ENCODE measurements at regions not wholly inside any gene's neighbourhood (a gene's known extent, or its start where the extent isn't known, plus 50 kb on each side); places are given as distances from the start of the nearest gene placed in this dataset.
A peak's percentile ranks its signal among the peaks of the same experiment; 100 is the strongest.
"Not testable (repeated sequence)": the region's sequence is repeated elsewhere in the genome, so short reads cannot be mapped to it uniquely, and the experiment has no call there.

GRCh38 chrX:44061968-44062614 is 88.9 kb upstream of the NDP start:
- Mint-ChIP-seq H3K9me3 (peaks cover 0 to 8% (median 0%) of the 10 kb centered on the region in 11 donors), H3K27ac (no peak overlapping the region), H3K27me3 (no peaks in the 10 kb centered on the region), H3K4me1 (no peaks in the 10 kb centered on the region), H3K4me3 (no peak overlapping the region), H3K36me3 (no peaks in the 10 kb centered on the region)
- H3K36me3 ChIP-seq (ENCODE audit: control insufficient read depth in 2 of 3, insufficient read depth in 3 of 3, low read length in 3 of 3) = no peaks in the 10 kb centered on the region
- no peaks in the 10 kb centered on the region for H3K9me3 ChIP-seq (ENCODE audit: control insufficient read depth in 2 of 3, low read length in 3 of 3)
- ATAC-seq = no peak
- no peak overlapping the region for H3K27ac ChIP-seq (ENCODE audit: low read depth, low read length)
- CTCF ChIA-PET = no interaction called here
- DNase-seq = no peak
- intact Hi-C loops (cut with micrococcal nuclease) = no loop called here
- H3K4me3 ChIP-seq (ENCODE audit: low read length) = no peak overlapping the region
- POLR2A ChIA-PET = no interaction called here
- no peaks in the 10 kb centered on the region for H3K4me1 ChIP-seq (ENCODE audit: control insufficient read depth in 2 of 2, insufficient read depth in 2 of 2, low read length in 2 of 2)
- no peaks in the 10 kb centered on the region for H3K27me3 ChIP-seq (ENCODE audit: control insufficient read depth in 2 of 2, insufficient read depth in 2 of 2, low read length in 2 of 2)

- intact Hi-C loops (cut with micrococcal nuclease) = no loop called here
- Histone ChIP-seq H3K4me3 (ENCODE audit: low read length) (no peak overlapping the region), H3K27ac (ENCODE audit: low read depth, low read length) (no peak overlapping the region), H3K9me3 (ENCODE audit: control insufficient read depth in 2 of 3, low read length in 3 of 3) (no peaks in the 10 kb centered on the region), H3K4me1 (ENCODE audit: control insufficient read depth in 2 of 2, insufficient read depth in 2 of 2, low read length in 2 of 2) (no peaks in the 10 kb centered on the region), H3K27me3 (ENCODE audit: control insufficient read depth in 2 of 2, insufficient read depth in 2 of 2, low read length in 2 of 2) (no peaks in the 10 kb centered on the region), H3K36me3 (ENCODE audit: control insufficient read depth in 2 of 3, insufficient read depth in 3 of 3, low read length in 3 of 3) (no peaks in the 10 kb centered on the region)
- no peak overlapping the region for H3K4me3 Mint-ChIP-seq
- peaks cover 0 to 6% (median 0%) of the 10 kb centered on the region in 11 donors for H3K9me3 Mint-ChIP-seq
- POLR2A ChIA-PET = no interaction called here
- H3K27ac Mint-ChIP-seq = no peak overlapping the region
- CTCF ChIA-PET = no interaction called here
- peaks cover 0 to 12% (median 4%) of the 10 kb centered on the region in 7 donors for H3K4me1 Mint-ChIP-seq
- no peaks in the 10 kb centered on the region for H3K27me3 Mint-ChIP-seq
- no peak for DNase-seq
- no peaks in the 10 kb centered on the region for H3K36me3 Mint-ChIP-seq
- ATAC-seq = no peak
These were observed 87.0 kb upstream of the NDP start for GRCh38 chrX:44060221-44060620.

- Histone ChIP-seq H3K27ac (ENCODE audit: low read depth, low read length) (no peak overlapping the region), H3K9me3 (ENCODE audit: control insufficient read depth in 2 of 3, low read length in 3 of 3) (no peaks in the 10 kb centered on the region), H3K4me1 (ENCODE audit: control insufficient read depth in 2 of 2, insufficient read depth in 2 of 2, low read length in 2 of 2) (no peaks in the 10 kb centered on the region), H3K36me3 (ENCODE audit: control insufficient read depth in 2 of 3, insufficient read depth in 3 of 3, low read length in 3 of 3) (no peaks in the 10 kb centered on the region), H3K27me3 (ENCODE audit: control insufficient read depth in 2 of 2, insufficient read depth in 2 of 2, low read length in 2 of 2) (no peaks in the 10 kb centered on the region), H3K4me3 (ENCODE audit: low read length) (no peak overlapping the region)
- DNase-seq (no peak), ATAC-seq (no peak)
- H3K4me1 Mint-ChIP-seq = peaks cover 0 to 18% (median 4%) of the 10 kb centered on the region in 7 donors
- H3K27ac Mint-ChIP-seq = no peak overlapping the region
- CTCF ChIA-PET = no interaction called here
- POLR2A ChIA-PET = interaction anchor here (0.5 kb wide), 1 partner anchor 88 kb away, joined by 3 read pairs; no protein-coding TSS in a partner anchor
- no peak overlapping the region for H3K4me3 Mint-ChIP-seq
- intact Hi-C loops (cut with micrococcal nuclease) = no loop called here
- no peaks in the 10 kb centered on the region for H3K27me3 Mint-ChIP-seq
- H3K9me3 Mint-ChIP-seq = peaks cover 0 to 6% (median 0%) of the 10 kb centered on the region in 11 donors
- no peaks in the 10 kb centered on the region for H3K36me3 Mint-ChIP-seq
These were observed 85.1 kb upstream of the NDP start for GRCh38 chrX:44058339-44058738.

GRCh38 chrX:44055638-44056037 is 82.4 kb upstream of the NDP start:
- Mint-ChIP-seq H3K4me3 (peak overlapping the region in 5 of 10 donors; percentile 24 to 51 (median 34)), H3K9me3 (peaks cover 0 to 6% (median 0%) of the 10 kb centered on the region in 11 donors), H3K27me3 (no peaks in the 10 kb centered on the region), H3K27ac (peak overlapping the region in 1 of 9 donors; percentile 33), H3K36me3 (no peaks in the 10 kb centered on the region), H3K4me1 (peaks cover 0 to 18% (median 4%) of the 10 kb centered on the region in 7 donors)
- no peak for DNase-seq
- ATAC-seq = no peak
- Histone ChIP-seq H3K4me3 (ENCODE audit: low read length) (no peak overlapping the region), H3K9me3 (ENCODE audit: control insufficient read depth in 2 of 3, low read length in 3 of 3) (no peaks in the 10 kb centered on the region), H3K27ac (ENCODE audit: low read depth, low read length) (no peak overlapping the region), H3K4me1 (ENCODE audit: control insufficient read depth in 2 of 2, insufficient read depth in 2 of 2, low read length in 2 of 2) (no peaks in the 10 kb centered on the region), H3K27me3 (ENCODE audit: control insufficient read depth in 2 of 2, insufficient read depth in 2 of 2, low read length in 2 of 2) (no peaks in the 10 kb centered on the region), H3K36me3 (ENCODE audit: control insufficient read depth in 2 of 3, insufficient read depth in 3 of 3, low read length in 3 of 3) (no peaks in the 10 kb centered on the region)
- intact Hi-C loops (cut with micrococcal nuclease) = no loop called here
- ChIA-PET CTCF (no interaction called here), POLR2A (interaction anchor here (1.3 kb wide), 1 partner anchor 23 kb away, joined by 4 read pairs; no protein-coding TSS in a partner anchor)

- no peaks in the 10 kb centered on the region for H3K4me1 ChIP-seq (ENCODE audit: control insufficient read depth in 2 of 2, insufficient read depth in 2 of 2, low read length in 2 of 2)
- no peaks in the 10 kb centered on the region for H3K27me3 ChIP-seq (ENCODE audit: control insufficient read depth in 2 of 2, insufficient read depth in 2 of 2, low read length in 2 of 2)
- Mint-ChIP-seq H3K27ac (no peak overlapping the region), H3K36me3 (no peaks in the 10 kb centered on the region), H3K4me3 (peak overlapping the region in 3 of 10 donors; percentile 21 to 34 (median 24)), H3K9me3 (peaks cover 0 to 6% (median 0%) of the 10 kb centered on the region in 11 donors), H3K27me3 (no peaks in the 10 kb centered on the region), H3K4me1 (peaks cover 0 to 18% (median 4%) of the 10 kb centered on the region in 7 donors)
- CTCF ChIA-PET = no interaction called here
- ATAC-seq = no peak
- H3K9me3 ChIP-seq (ENCODE audit: control insufficient read depth in 2 of 3, low read length in 3 of 3) = no peaks in the 10 kb centered on the region
- no peak overlapping the region for H3K27ac ChIP-seq (ENCODE audit: low read depth, low read length)
- H3K4me3 ChIP-seq (ENCODE audit: low read length) = no peak overlapping the region
- intact Hi-C loops (cut with micrococcal nuclease) = no loop called here
- POLR2A ChIA-PET = interaction anchor here (1.3 kb wide), 1 partner anchor 23 kb away, joined by 4 read pairs; no protein-coding TSS in a partner anchor
- H3K36me3 ChIP-seq (ENCODE audit: control insufficient read depth in 2 of 3, insufficient read depth in 3 of 3, low read length in 3 of 3) = no peaks in the 10 kb centered on the region
- DNase-seq = no peak
These were observed 81.8 kb upstream of the NDP start for GRCh38 chrX:44054863-44055601.

- H3K4me3 ChIP-seq (ENCODE audit: low read length); DNase-seq; H3K4me1 Mint-ChIP-seq; H3K27me3 Mint-ChIP-seq; H3K4me1 ChIP-seq (ENCODE audit: control insufficient read depth in 2 of 2, insufficient read depth in 2 of 2, low read length in 2 of 2); ATAC-seq; H3K27ac ChIP-seq (ENCODE audit: low read depth, low read length); H3K27me3 ChIP-seq (ENCODE audit: control insufficient read depth in 2 of 2, insufficient read depth in 2 of 2, low read length in 2 of 2); H3K27ac Mint-ChIP-seq; intact Hi-C loops (cut with micrococcal nuclease); H3K4me3 Mint-ChIP-seq; POLR2A ChIA-PET; H3K9me3 Mint-ChIP-seq; H3K9me3 ChIP-seq (ENCODE audit: control insufficient read depth in 2 of 3, low read length in 3 of 3); H3K36me3 Mint-ChIP-seq; H3K36me3 ChIP-seq (ENCODE audit: control insufficient read depth in 2 of 3, insufficient read depth in 3 of 3, low read length in 3 of 3); CTCF ChIA-PET: not testable (repeated sequence)
These were observed 71.9 kb upstream of the NDP start for GRCh38 chrX:44045106-44045505.

- DNase-seq = no peak
- Mint-ChIP-seq H3K36me3 (no peaks in the 10 kb centered on the region), H3K27me3 (no peaks in the 10 kb centered on the region), H3K4me1 (no peaks in the 10 kb centered on the region), H3K27ac (no peak overlapping the region), H3K4me3 (no peak overlapping the region), H3K9me3 (no peaks in the 10 kb centered on the region)
- ChIA-PET CTCF (interaction anchor here (0.5 kb wide), 1 partner anchor 1029 kb away, joined by 3 read pairs; no protein-coding TSS in a partner anchor), POLR2A (no interaction called here)
- H3K27me3 ChIP-seq (ENCODE audit: control insufficient read depth in 2 of 2, insufficient read depth in 2 of 2, low read length in 2 of 2) = no peaks in the 10 kb centered on the region
- ATAC-seq = no peak
- intact Hi-C loops (cut with micrococcal nuclease) = no loop called here
- H3K4me3 ChIP-seq (ENCODE audit: low read length) = no peak overlapping the region
- no peaks in the 10 kb centered on the region for H3K36me3 ChIP-seq (ENCODE audit: control insufficient read depth in 2 of 3, insufficient read depth in 3 of 3, low read length in 3 of 3)
- no peaks in the 10 kb centered on the region for H3K4me1 ChIP-seq (ENCODE audit: control insufficient read depth in 2 of 2, insufficient read depth in 2 of 2, low read length in 2 of 2)
- H3K27ac ChIP-seq (ENCODE audit: low read depth, low read length) = no peak overlapping the region
- no peaks in the 10 kb centered on the region for H3K9me3 ChIP-seq (ENCODE audit: control insufficient read depth in 2 of 3, low read length in 3 of 3)
These were observed 70.3 kb upstream of the NDP start for GRCh38 chrX:44043496-44043895.

Measured in naive thymus-derived CD4-positive, alpha-beta T cell (primary cell).